Keratinocyte (primary cell): ENCODE measurements at regions not wholly inside any gene's neighbourhood (a gene's known extent, or its start where the extent isn't known, plus 50 kb on each side); places are given as distances from the start of the nearest gene placed in this dataset.

ENCODE experiments used
- DNase-seq: peaks from one replicate; pipeline ENCODE4 v3.0.0-alpha.2; 2011; ENCODE audit warnings: low read depth, missing footprints, low spot score
- FAIRE-seq: peaks from 2 replicates; lab custom pipeline; 2011; peaks lifted over from hg19 to GRCh38; lab: Jason Lieb, UNC
- H2AFZ ChIP-seq: 2 replicates; pipeline ENCODE4 v1.6.0; 2012; ENCODE audit warnings: low read length, control low read depth, inconsistent platforms; ENCODE audit not compliant: control insufficient read depth
- H3K27ac ChIP-seq: 2 replicates; pipeline ENCODE4 v1.5.1; 2011; ENCODE audit warnings: low read length; ENCODE audit not compliant: control insufficient read depth, insufficient read depth
- H3K27me3 ChIP-seq: 3 replicates; pipeline ENCODE4 v1.6.0; 2011; ENCODE audit warnings: low read length; ENCODE audit not compliant: control insufficient read depth, insufficient read depth; ENCODE audit errors: extremely low read depth
- H3K36me3 ChIP-seq, 2 experiments: 2 replicates in 1 of 2; 3 replicates in 1 of 2; pipeline ENCODE4 v1.5.1; 2011; ENCODE audit warnings: low read length in 2 of 2, mild to moderate bottlenecking in 1 of 2; ENCODE audit not compliant: control insufficient read depth in 2 of 2, insufficient read depth in 2 of 2; ENCODE audit errors: extremely low read depth in 1 of 2
- H3K4me1 ChIP-seq: 3 replicates; pipeline ENCODE4 v1.5.1; 2011; ENCODE audit warnings: low read length; ENCODE audit not compliant: control insufficient read depth, insufficient read depth; ENCODE audit errors: extremely low read depth
- H3K4me2 ChIP-seq: 3 replicates; pipeline ENCODE4 v1.6.0; 2011; ENCODE audit warnings: low read depth, low read length; ENCODE audit not compliant: control insufficient read depth, insufficient read depth; ENCODE audit errors: extremely low read depth
- H3K4me3 ChIP-seq, 3 experiments: fragments of 200-600 bp in 1 of 3; sonication (generic) in 1 of 3; 2 replicates in 2 of 3; 3 replicates in 1 of 3; pipeline ENCODE4 v1.5.1; 2011 to 2016; ENCODE audit warnings: low read length in 3 of 3, mild to moderate bottlenecking in 3 of 3, control low read depth in 2 of 3, inconsistent platforms in 1 of 3, low read depth in 1 of 3, mixed read lengths in 1 of 3, mixed run types in 1 of 3, moderate library complexity in 1 of 3; ENCODE audit not compliant: control insufficient read depth in 2 of 3, insufficient read depth in 2 of 3; ENCODE audit errors: extremely low read depth in 1 of 3
- H3K79me2 ChIP-seq: 2 replicates; pipeline ENCODE4 v1.6.0; 2012; ENCODE audit warnings: low read length; ENCODE audit not compliant: control insufficient read depth, insufficient read depth
- H3K9ac ChIP-seq: 3 replicates; pipeline ENCODE4 v1.6.0; 2011; ENCODE audit warnings: low read length; ENCODE audit not compliant: control insufficient read depth, insufficient read depth; ENCODE audit errors: extremely low read depth
- H3K9me1 ChIP-seq: 3 replicates; pipeline ENCODE4 v1.6.0; 2011; ENCODE audit warnings: low read length; ENCODE audit not compliant: control insufficient read depth, insufficient read depth; ENCODE audit errors: extremely low read depth
- H3K9me3 ChIP-seq: 2 replicates; pipeline ENCODE4 v1.5.1; 2012; ENCODE audit warnings: low read depth, low read length; ENCODE audit not compliant: control insufficient read depth
- H4K20me1 ChIP-seq: 3 replicates; pipeline ENCODE4 v1.6.0; 2011; ENCODE audit warnings: low read length; ENCODE audit not compliant: control insufficient read depth, insufficient read depth; ENCODE audit errors: extremely low read depth
- CTCF ChIP-seq, 3 experiments: IDR thresholded peaks in 1 of 3; conservative IDR thresholded peaks in 1 of 3; optimal IDR thresholded peaks in 1 of 3; 2 replicates in 2 of 3; 3 replicates in 1 of 3; pipeline versions ENCODE3 to v1.5.1; 2011; ENCODE audit warnings: low read length in 3 of 3, mild to moderate bottlenecking in 3 of 3, moderate library complexity in 2 of 3, control low read depth in 1 of 3, inconsistent platforms in 1 of 3; ENCODE audit not compliant: insufficient read depth in 2 of 3; ENCODE audit errors: extremely low read depth in 1 of 3
- EZH2 ChIP-seq: IDR thresholded peaks from one replicate; pipeline ENCODE4 v1.6.1; 2012; ENCODE audit warnings: inconsistent platforms, mild to moderate bottlenecking, low read length, moderate library complexity
- dilution Hi-C: fragments of 300-500 bp; cut with MboI; formaldehyde crosslinking; loops from one replicate; pipeline ENCODE4 v1.7.0; 2020; ENCODE audit warnings: low sequenced_read_pairs; ENCODE audit not compliant: extremely low pct_ligation_motif_present

GRCh38 chr5:171710451-171711024 lies 75.1 kb upstream of the SMIM23 start:
- no peak for FAIRE-seq

GRCh38 chr5:171711571-171711970 lies 74.0 kb upstream of the SMIM23 start:
- no peaks in the 10 kb centered on the region for H3K79me2 ChIP-seq
- H3K36me3 ChIP-seq, result no peaks in the 10 kb centered on the region
- no peak overlapping the region for H2AFZ ChIP-seq
- H3K4me1 ChIP-seq, result no peaks in the 10 kb centered on the region
- H3K9me1 ChIP-seq, result no peaks in the 10 kb centered on the region
- H3K27ac ChIP-seq, result no peak overlapping the region
- no peak overlapping the region for H3K4me2 ChIP-seq
- dilution Hi-C loops, result no loop called here
- no peaks in the 10 kb centered on the region for H4K20me1 ChIP-seq
- H3K9me3 ChIP-seq, result no peaks in the 10 kb centered on the region
- H3K9ac ChIP-seq, result no peak overlapping the region
- H3K4me3 ChIP-seq, result no peak overlapping the region
- no peak for FAIRE-seq
- H3K27me3 ChIP-seq, result no peaks in the 10 kb centered on the region
- DNase-seq, result no peak
- no peak for TF ChIP-seq EZH2
- no peak for TF ChIP-seq CTCF (optimal IDR thresholded peaks at IDR 0.05 in 1 of 3, IDR thresholded peaks at IDR 0.05 in 1 of 3, conservative IDR thresholded peaks at IDR 0.05 in 1 of 3; ENCODE audit: extremely low read depth in 1 of 3, insufficient read depth in 2 of 3, low read length in 3 of 3)

More at GRCh38 chr5:171710451-171711024, 75.1 kb upstream of the SMIM23 start:
- Histone ChIP-seq H3K9me3 (no peaks in the 10 kb centered on the region), H3K4me1 (no peaks in the 10 kb centered on the region), H3K9me1 (no peaks in the 10 kb centered on the region), H3K79me2 (no peaks in the 10 kb centered on the region), H3K4me2 (no peak overlapping the region), H4K20me1 (no peaks in the 10 kb centered on the region), H3K27me3 (no peaks in the 10 kb centered on the region), H3K36me3 (no peaks in the 10 kb centered on the region), H2AFZ (no peak overlapping the region), H3K4me3 (no peak overlapping the region), H3K27ac (no peak overlapping the region), H3K9ac (no peak overlapping the region)
- TF ChIP-seq EZH2 (no peak), CTCF (optimal IDR thresholded peaks at IDR 0.05 in 1 of 3, IDR thresholded peaks at IDR 0.05 in 1 of 3, conservative IDR thresholded peaks at IDR 0.05 in 1 of 3; ENCODE audit: extremely low read depth in 1 of 3, insufficient read depth in 2 of 3, low read length in 3 of 3) (no peak)
- no peak for DNase-seq
- dilution Hi-C loops, result no loop called here
